GM12874 (cell line): ENCODE measurements at regions not wholly inside any gene's neighbourhood (a gene's known extent, or its start where the extent isn't known, plus 50 kb on each side); places are given as distances from the start of the nearest gene placed in this dataset.

Experiments
- TF ChIP-seq, protein P1 (sequence below): IDR thresholded peaks from 2 replicates; pipeline ENCODE4 v1.5.1; 2011; ENCODE audit warnings: low read depth, mild to moderate bottlenecking, control low read depth, low read length, moderate library complexity; ENCODE audit not compliant: insufficient read depth

DNA sequence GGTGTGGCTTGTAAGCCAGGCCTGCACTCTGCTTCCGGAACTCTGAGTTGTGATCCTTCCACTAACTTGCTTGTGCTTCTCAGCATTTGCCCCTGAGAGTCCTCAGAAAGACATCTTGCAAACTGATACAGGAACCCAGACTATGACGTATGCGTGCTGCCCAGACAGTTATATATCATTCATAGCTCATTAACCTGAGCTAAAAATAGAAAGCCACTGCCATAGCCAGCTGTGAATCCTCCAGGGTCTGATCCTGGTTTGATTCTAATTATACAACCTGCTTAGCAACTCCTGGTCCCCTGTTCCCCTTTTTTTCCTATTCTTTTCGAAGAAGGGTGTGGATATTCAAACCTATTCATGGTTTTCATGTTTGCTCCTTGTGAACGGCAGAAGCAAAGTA, 63.7 kb downstream of the MARCHF4 start:
- TF ChIP-seq, protein P1, sequence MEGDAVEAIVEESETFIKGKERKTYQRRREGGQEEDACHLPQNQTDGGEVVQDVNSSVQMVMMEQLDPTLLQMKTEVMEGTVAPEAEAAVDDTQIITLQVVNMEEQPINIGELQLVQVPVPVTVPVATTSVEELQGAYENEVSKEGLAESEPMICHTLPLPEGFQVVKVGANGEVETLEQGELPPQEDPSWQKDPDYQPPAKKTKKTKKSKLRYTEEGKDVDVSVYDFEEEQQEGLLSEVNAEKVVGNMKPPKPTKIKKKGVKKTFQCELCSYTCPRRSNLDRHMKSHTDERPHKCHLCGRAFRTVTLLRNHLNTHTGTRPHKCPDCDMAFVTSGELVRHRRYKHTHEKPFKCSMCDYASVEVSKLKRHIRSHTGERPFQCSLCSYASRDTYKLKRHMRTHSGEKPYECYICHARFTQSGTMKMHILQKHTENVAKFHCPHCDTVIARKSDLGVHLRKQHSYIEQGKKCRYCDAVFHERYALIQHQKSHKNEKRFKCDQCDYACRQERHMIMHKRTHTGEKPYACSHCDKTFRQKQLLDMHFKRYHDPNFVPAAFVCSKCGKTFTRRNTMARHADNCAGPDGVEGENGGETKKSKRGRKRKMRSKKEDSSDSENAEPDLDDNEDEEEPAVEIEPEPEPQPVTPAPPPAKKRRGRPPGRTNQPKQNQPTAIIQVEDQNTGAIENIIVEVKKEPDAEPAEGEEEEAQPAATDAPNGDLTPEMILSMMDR = no peak

DNA sequence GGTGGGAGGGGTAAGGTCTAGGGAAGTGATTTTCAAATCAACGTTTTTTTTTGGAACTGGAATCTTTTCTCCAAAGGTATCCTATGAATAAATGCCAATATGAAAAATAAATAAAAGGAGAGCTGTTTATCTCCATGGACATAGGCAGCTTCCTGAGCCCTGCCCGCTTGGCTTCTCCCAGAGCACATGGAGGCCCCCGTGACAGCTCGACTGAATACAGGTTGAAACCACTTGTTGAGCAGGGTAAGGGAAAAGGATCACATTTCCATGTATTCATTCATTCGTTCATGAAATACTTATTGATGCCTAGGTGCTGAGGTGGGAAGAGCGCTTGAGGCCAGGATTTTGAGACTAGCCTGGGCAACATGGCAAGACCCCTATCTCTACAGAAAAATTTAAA, 64.8 kb downstream of the MARCHF4 start:
- TF ChIP-seq, protein P1 = no peak

DNA sequence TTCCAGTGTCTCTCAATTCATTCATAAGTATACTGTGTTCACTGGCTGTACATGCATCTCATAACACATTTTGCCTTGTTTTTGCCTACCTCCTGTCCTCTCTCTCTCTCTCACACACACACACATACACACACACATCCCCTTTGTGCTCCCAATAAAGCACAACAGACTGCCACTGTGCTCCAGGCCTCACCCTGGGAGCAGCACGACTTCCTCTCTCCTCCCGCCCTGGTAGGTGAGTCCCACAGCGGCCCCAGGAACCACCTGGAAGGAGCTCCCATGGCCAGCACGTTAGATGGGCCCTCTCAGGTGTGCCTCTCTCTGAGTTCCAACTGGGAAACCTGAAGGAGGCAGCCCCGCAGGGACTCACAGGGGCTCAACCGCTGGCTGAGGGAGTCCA, 65.4 kb downstream of the MARCHF4 start:
- TF ChIP-seq, protein P1 = no peak

DNA sequence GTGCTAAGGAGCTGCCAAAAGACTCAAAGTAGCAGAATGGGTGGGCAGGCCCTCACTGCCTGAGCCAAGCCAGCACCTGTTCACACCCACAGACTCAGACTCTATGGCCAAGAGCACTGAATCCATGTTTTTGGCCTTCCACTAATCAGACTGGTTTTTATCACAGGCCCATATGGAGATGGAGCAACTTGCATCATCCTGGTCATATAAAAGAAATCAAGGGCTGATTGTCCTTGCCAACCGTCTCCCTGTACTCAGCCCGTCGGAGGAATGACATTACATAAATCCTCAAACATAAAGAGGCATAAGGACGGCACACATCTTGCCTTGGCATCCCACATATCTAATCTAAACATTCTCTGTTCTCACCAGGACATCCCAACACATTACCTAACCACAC, 66.7 kb downstream of the MARCHF4 start:
- TF ChIP-seq, protein P1 = no peak

DNA sequence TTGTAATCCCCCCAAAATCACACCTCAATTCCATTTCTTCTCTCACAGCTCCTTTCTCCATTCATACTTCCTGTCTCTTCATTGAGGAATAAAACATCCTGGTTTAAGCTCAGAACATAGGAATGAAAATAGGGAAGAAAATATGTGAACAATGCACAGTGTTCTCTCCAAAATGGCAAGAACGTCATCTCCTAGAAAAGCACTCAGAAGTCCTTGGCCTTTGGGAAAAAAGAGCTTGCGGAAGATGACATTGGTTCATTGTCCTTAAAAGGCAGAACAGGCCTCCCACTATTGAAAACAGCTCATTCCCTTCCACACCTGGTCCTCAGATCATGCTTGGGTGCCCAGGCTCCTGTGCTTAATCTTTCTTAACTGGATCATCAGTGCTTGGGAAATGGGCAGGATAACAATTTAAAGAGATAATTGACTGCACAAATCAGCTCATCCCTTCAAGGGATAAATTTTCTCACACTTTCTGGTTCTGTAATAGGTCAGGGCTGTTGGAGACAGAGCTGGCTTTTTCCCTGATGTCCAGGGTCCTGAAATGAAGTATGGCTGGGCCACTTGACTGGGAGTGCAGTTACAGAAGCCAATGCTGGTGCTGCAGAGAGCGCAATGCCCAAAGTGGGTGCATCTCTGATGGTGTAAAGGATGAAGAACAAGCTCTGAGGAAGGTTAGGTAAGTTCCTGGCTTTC, 69.2 kb downstream of the MARCHF4 start:
- TF ChIP-seq, protein P1 = no peak

DNA sequence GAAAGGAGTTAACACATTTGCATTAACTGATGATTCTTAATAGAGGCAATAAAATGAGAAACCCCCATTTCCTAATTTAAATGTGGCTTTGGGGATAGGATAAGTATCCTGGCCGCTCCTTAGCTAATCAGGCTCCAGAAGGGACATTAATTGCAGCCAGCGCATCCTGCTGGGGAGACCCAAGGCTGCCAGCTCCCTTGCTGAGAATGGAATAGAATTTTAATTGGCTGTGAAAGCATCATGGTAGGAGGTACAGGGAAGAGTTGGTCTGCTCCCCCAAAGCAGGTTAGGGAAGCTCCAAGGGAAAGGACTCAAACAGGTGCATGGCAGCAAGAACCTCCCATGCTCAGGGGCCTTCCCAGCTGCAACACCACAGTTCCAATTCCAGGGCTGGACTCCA, 71.4 kb downstream of the MARCHF4 start:
- TF ChIP-seq, protein P1 = no peak

DNA sequence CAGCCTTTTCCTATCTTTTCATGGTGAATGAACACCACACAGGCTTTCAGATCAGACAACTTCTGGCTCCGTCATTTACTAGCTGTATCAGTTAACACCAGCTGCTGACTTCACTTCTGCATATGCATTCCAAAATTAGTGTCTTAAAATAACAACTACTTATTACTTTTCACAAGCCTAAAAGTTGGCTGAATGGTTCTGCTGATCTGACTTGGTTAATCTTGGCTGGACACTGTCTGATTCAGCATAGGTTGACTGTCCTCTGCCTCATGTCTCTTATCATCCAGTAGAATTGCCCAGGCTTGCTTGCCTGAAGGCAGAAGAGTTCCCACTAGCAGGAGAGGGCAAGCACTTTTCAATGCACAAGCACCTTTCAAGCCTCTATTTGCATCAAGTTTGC, 72.7 kb downstream of the MARCHF4 start:
- TF ChIP-seq, protein P1 = no peak
